Breast epithelium (tissue), 4 donors: ENCODE measurements at regions not wholly inside any gene's neighbourhood (a gene's known extent, or its start where the extent isn't known, plus 50 kb on each side); places are given as distances from the start of the nearest gene placed in this dataset.

Experiments
- DNase-seq, 2 donors: peaks; one replicate each; pipeline ENCODE4 v3.0.0-alpha.2; 2019; ENCODE audit warnings: low spot score in 2 of 2
- H3K27ac ChIP-seq, 2 donors: fragments of 200-600 bp; sonication (generic) in 1 of 2; one replicate each; pipeline ENCODE4 v1.5.1; 2016 to 2019; ENCODE audit warnings: mild to moderate bottlenecking in 1 of 2
- H3K27me3 ChIP-seq, 2 donors: fragments of 200-600 bp; sonication (generic) in 1 of 2; one replicate each; pipeline versions ENCODE4 v1.5.1 to v1.6.0; 2017 to 2019; ENCODE audit warnings: control low read depth in 1 of 2, mild to moderate bottlenecking in 1 of 2
- H3K36me3 ChIP-seq: fragments of 200-600 bp; one replicate; pipeline ENCODE4 v1.5.1; 2019
- H3K4me1 ChIP-seq, 2 donors: fragments of 200-600 bp; sonication (generic); one replicate each; pipeline ENCODE4 v1.5.1; 2016 to 2019; ENCODE audit warnings: control low read depth in 1 of 2
- H3K4me3 ChIP-seq, 3 donors: fragments of 200-600 bp; sonication (generic); 1 replicate in 2 of 3; 2 replicates in 1 of 3; pipeline ENCODE4 v1.5.1; 2016 to 2019; ENCODE audit warnings: mild to moderate bottlenecking in 3 of 3, moderate library complexity in 2 of 3
- H3K9me3 ChIP-seq, 2 donors: fragments of 200-600 bp; sonication (generic) in 1 of 2; one replicate each; pipeline ENCODE4 v1.5.1; 2016 to 2019; ENCODE audit warnings: control low read depth in 1 of 2
- POLR2A ChIP-seq: fragments of 450-650 bp; IDR thresholded peaks from one replicate; pipeline ENCODE4 v1.6.1; 2016; ENCODE audit warnings: antibody characterized with exemption, mild to moderate bottlenecking, moderate library complexity
- POLR2AphosphoS5 ChIP-seq, 3 donors: sonication (generic); formaldehyde crosslinking; IDR thresholded peaks; one replicate each; pipeline ENCODE4 v1.6.1; 2017; ENCODE audit warnings: antibody characterized with exemption in 3 of 3
- intact Hi-C: fragments of 100-400 bp; cut with DNase I; formaldehyde crosslinking; loops from one replicate; pipeline ENCODE4 v1.15.1; 2023; ENCODE audit warnings: low total_unique reads
- TF ChIP-seq, protein P1 (sequence below), 3 donors: fragments of 450-650 bp; IDR thresholded peaks; one replicate each; pipeline ENCODE4 v1.5.1; 2016 to 2017; ENCODE audit warnings: antibody characterized with exemption in 3 of 3, mild to moderate bottlenecking in 3 of 3, moderate library complexity in 3 of 3

DNA sequence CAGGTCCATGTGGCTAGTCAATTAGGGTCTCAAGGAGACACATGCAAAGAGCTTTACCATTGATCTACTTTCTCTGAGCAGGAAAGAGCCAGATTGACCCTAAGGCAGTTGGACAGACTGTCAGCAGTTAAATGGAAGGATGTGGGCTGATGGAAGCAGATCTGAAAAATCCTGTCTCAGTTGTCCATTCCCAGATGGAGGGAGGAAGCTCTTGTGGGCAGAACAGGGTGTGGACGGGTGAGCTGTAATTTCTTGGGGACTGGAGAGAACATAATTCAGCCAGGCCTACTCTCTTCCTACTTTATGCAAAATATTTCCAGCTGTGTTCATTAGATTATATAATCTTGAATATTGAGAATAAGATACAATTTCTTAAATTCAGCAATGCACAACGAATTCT, 163.6 kb downstream of the GNAT3 start:
- Histone ChIP-seq H3K4me3 (no peak overlapping the region), H3K4me1 (no peaks in the 10 kb centered on the region), H3K36me3 (no peaks in the 10 kb centered on the region), H3K27me3 (no peaks in the 10 kb centered on the region), H3K27ac (no peak overlapping the region), H3K9me3 (no peaks in the 10 kb centered on the region)
- DNase-seq: no peak
- intact Hi-C loops: no loop called here
- TF ChIP-seq POLR2A (no peak), POLR2AphosphoS5 (IDR thresholded peaks at IDR 0.05) (no peak)
- TF ChIP-seq, protein P1, sequence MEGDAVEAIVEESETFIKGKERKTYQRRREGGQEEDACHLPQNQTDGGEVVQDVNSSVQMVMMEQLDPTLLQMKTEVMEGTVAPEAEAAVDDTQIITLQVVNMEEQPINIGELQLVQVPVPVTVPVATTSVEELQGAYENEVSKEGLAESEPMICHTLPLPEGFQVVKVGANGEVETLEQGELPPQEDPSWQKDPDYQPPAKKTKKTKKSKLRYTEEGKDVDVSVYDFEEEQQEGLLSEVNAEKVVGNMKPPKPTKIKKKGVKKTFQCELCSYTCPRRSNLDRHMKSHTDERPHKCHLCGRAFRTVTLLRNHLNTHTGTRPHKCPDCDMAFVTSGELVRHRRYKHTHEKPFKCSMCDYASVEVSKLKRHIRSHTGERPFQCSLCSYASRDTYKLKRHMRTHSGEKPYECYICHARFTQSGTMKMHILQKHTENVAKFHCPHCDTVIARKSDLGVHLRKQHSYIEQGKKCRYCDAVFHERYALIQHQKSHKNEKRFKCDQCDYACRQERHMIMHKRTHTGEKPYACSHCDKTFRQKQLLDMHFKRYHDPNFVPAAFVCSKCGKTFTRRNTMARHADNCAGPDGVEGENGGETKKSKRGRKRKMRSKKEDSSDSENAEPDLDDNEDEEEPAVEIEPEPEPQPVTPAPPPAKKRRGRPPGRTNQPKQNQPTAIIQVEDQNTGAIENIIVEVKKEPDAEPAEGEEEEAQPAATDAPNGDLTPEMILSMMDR (IDR thresholded peaks at IDR 0.05): no peak

DNA sequence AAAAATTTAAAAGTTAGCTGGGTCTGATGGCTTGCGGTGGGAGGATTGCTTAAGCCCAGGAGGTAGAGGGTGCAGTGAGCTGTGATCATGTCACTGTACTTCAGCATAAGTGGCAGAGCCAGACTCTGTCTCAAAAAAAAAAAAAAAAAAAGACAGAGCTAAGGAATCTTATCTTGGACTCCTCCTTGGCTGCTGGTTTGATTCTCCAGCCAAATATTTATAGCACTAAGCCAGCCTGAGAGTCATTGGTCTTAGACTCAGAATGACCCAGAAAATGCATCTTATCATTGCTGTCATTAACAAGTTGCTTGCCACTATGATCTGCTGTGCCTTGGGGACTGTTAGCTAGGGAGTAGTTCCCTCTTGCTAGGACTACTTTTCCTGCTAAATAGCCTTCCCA, 164.7 kb downstream of the GNAT3 start:
- Histone ChIP-seq H3K27ac (no peak overlapping the region), H3K27me3 (no peaks in the 10 kb centered on the region), H3K9me3 (no peaks in the 10 kb centered on the region), H3K4me1 (no peaks in the 10 kb centered on the region), H3K36me3 (no peaks in the 10 kb centered on the region), H3K4me3 (no peak overlapping the region)
- no peak for TF ChIP-seq POLR2AphosphoS5 (IDR thresholded peaks at IDR 0.05)
- TF ChIP-seq, protein P1 (IDR thresholded peaks at IDR 0.05): no peak
- no peak for TF ChIP-seq POLR2A
- no peak for DNase-seq
- intact Hi-C loops: no loop called here

DNA sequence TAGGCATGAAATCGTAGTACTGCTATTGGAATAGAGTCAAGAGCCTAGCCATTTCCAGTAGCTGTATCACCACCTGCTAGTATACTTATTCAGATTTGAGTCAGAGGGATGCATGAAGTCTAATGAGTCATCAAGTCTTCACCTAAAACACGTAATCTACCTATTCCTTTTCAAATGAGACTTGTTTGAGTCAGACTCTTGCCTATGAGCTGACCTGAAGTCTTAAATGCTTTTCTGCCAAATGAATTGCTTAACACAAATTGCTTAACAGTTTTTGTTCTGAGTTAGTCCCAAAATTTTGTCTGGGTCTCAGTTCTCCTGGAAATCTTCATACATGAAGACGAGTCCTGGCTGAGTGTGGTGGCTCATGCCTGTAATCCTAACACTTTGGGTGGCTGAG, 165.2 kb downstream of the GNAT3 start:
- no peaks in the 10 kb centered on the region for H3K9me3 ChIP-seq
- TF ChIP-seq, protein P1 (IDR thresholded peaks at IDR 0.05): no peak
- TF ChIP-seq POLR2AphosphoS5 (IDR thresholded peaks at IDR 0.05) (no peak), POLR2A (no peak)
- H3K27ac ChIP-seq: no peak overlapping the region
- intact Hi-C loops: no loop called here
- no peaks in the 10 kb centered on the region for H3K27me3 ChIP-seq
- DNase-seq: no peak
- H3K4me3 ChIP-seq: no peak overlapping the region
- H3K4me1 ChIP-seq: no peaks in the 10 kb centered on the region
- H3K36me3 ChIP-seq: no peaks in the 10 kb centered on the region

DNA sequence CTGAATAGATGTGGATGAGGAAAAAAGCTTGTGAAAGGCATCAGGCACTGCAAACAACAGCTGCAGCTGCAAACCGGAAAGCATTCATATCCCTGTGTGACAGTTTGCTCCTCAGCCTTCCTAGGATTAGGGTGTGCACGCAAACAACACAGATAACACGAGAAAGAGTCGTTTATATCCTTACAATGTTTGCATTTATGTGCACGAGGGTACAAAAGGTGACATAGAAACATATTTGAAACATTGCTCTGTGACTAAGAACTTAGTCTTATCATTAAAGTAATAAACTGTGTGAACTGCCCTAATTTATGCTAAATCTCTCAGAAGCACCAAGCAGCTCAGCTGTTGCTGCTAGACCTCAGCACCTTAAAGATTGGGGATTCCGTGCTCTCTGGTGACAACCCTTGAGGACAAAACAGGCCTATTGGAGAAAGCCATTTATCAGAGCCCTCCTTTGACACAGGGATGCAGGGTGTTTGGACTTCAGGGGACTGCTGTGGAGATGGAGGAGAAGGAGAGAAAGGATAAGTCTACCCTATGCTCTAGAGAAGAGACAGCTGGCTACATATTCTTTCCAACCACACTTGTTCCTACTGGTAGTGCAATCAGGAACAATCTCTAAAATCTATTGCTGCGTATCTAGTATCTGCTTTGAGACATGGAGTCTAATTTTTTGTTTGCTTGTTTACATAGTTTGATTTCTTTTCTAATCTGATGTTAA, 176.2 kb downstream of the GNAT3 start:
- no peak overlapping the region for H3K27ac ChIP-seq
- TF ChIP-seq POLR2AphosphoS5 (IDR thresholded peaks at IDR 0.05) (no peak), POLR2A (no peak)
- TF ChIP-seq, protein P1 (IDR thresholded peaks at IDR 0.05): no peak
- no peak for DNase-seq
- H3K4me3 ChIP-seq: no peak overlapping the region
- no peaks in the 10 kb centered on the region for H3K36me3 ChIP-seq
- intact Hi-C loops: no loop called here
- H3K9me3 ChIP-seq: no peaks in the 10 kb centered on the region
- no peaks in the 10 kb centered on the region for H3K4me1 ChIP-seq
- no peaks in the 10 kb centered on the region for H3K27me3 ChIP-seq

DNA sequence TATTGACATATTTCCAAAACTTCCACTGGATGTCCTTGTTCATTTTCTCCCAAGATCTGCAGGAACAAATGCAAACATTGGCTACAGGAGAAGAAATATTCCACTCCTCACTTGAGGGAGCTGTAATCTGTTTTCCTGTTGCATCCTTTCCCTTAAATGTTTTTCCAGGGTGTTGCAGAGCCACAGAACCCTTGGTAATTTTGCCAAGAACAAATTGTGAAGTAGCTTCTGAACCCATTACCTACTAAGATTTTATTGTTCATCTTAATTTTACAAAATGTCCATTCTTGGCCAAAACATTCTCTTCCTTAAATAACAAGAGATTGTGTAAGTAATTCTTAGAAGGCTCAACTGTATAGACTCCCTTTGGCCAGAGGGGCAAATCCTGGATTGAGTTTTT, 177.0 kb downstream of the GNAT3 start:
- intact Hi-C loops: no loop called here
- H3K36me3 ChIP-seq: no peaks in the 10 kb centered on the region
- no peaks in the 10 kb centered on the region for H3K9me3 ChIP-seq
- TF ChIP-seq POLR2AphosphoS5 (IDR thresholded peaks at IDR 0.05): no peak
- TF ChIP-seq POLR2A: no peak
- TF ChIP-seq, protein P1 (IDR thresholded peaks at IDR 0.05): no peak
- H3K27me3 ChIP-seq: no peaks in the 10 kb centered on the region
- no peak for DNase-seq
- no peak overlapping the region for H3K27ac ChIP-seq
- no peaks in the 10 kb centered on the region for H3K4me1 ChIP-seq
- no peak overlapping the region for H3K4me3 ChIP-seq
